K562 (cell line): ENCODE measurements at regions not wholly inside any gene's neighbourhood (a gene's known extent, or its start where the extent isn't known, plus 50 kb on each side); places are given as distances from the start of the nearest gene placed in this dataset.

Experiments
- ATAC-seq: fragments of 200-7000 bp; cut with Tn5 transposase; 3 replicates; pipeline ENCODE4 v1.9.1; 2020; ENCODE audit warnings: moderate library complexity
- BruUV-seq: library from RNA; stranded (reverse); fragments of 400-500 nt; replicated peaks from 2 replicates; lab custom pipeline; 2021; lab: Mats Ljungman, UMichigan
- CTCF ChIA-PET: fragments of 300-600 bp; formaldehyde crosslinking; extraction: SDS; loops from one replicate; lab custom pipeline; 2021; ENCODE audit warnings: low intra/inter-chr PET ratio; lab: Yijun Ruan, JAX
- POLR2A ChIA-PET: fragments of 300-600, 350-650 bp; sonication (Branson Sonifier 250); formaldehyde crosslinking; extraction: SDS; loops from one replicate; lab custom pipeline; 2021; ENCODE audit warnings: antibody characterized with exemption, inconsistent platforms; lab: Yijun Ruan, JAX
- DNase-seq, 4 experiments: peaks; one replicate each; pipeline versions ENCODE4 v3.0.0 to v3.0.0-alpha.2; 2011 to 2018; ENCODE audit warnings: low spot score in 3 of 4, mixed read lengths in 3 of 4; ENCODE audit errors: extremely low read depth in 1 of 4
- FAIRE-seq: peaks from 2 replicates; lab custom pipeline; 2011; peaks lifted over from hg19 to GRCh38; lab: Jason Lieb, UNC
- H2AFZ ChIP-seq: 2 replicates; pipeline ENCODE4 v1.6.0; 2011; ENCODE audit warnings: low read depth, low read length, control low read depth, inconsistent platforms
- H3K27ac ChIP-seq: fragments of 200-600 bp; 3 replicates; pipeline ENCODE4 v1.8.0; 2011; ENCODE audit warnings: low read depth, mild to moderate bottlenecking, control low read depth, inconsistent platforms, low read length, moderate library complexity, mixed read lengths; ENCODE audit errors: extremely low read depth
- H3K27me3 ChIP-seq, 2 experiments: fragments of 300-600 bp in 1 of 2; 2 replicates in 1 of 2; 3 replicates in 1 of 2; pipeline versions ENCODE4 v1.6.0 to v1.8.0; 2011; ENCODE audit warnings: inconsistent platforms in 2 of 2, low read length in 2 of 2, mild to moderate bottlenecking in 1 of 2, mixed read lengths in 1 of 2, moderate library complexity in 1 of 2; ENCODE audit not compliant: control insufficient read depth in 2 of 2, insufficient read depth in 2 of 2
- H3K36me3 ChIP-seq: fragments of 300-600 bp; 3 replicates; pipeline ENCODE4 v1.8.0; 2011; ENCODE audit warnings: mild to moderate bottlenecking, low read length, inconsistent platforms; ENCODE audit not compliant: control insufficient read depth, insufficient read depth
- H3K4me1 ChIP-seq, 2 experiments: fragments of 200-600 bp in 1 of 2; replicated peaks in 1 of 2; 2 replicates in 1 of 2; 3 replicates in 1 of 2; pipeline versions ENCODE4 v1.5.1 to v1.8.0; 2011; ENCODE audit warnings: inconsistent platforms in 2 of 2, low read length in 2 of 2, mild to moderate bottlenecking in 1 of 2, mixed read lengths in 1 of 2, moderate library complexity in 1 of 2; ENCODE audit not compliant: control insufficient read depth in 2 of 2, insufficient read depth in 2 of 2
- H3K4me2 ChIP-seq: 2 replicates; pipeline ENCODE4 v1.6.1; 2011; ENCODE audit warnings: low read length, control low read depth, inconsistent platforms, mixed read lengths; ENCODE audit not compliant: insufficient read depth
- H3K4me3 ChIP-seq: fragments of 200-600 bp; sonication (generic), shearing (Covaris generic); 2 replicates; pipeline ENCODE4 v1.5.1; 2016; ENCODE audit warnings: control low read depth, inconsistent platforms
- H3K79me2 ChIP-seq: fragments of 200-600 bp; 3 replicates; pipeline ENCODE4 v1.8.0; 2011; ENCODE audit warnings: low read length, inconsistent platforms; ENCODE audit not compliant: control insufficient read depth, insufficient read depth
- H3K9ac ChIP-seq, 2 experiments: 2 replicates each; pipeline versions ENCODE4 v1.6.0 to v1.6.1; 2011; ENCODE audit warnings: low read depth in 2 of 2, low read length in 2 of 2, control low read depth in 1 of 2, inconsistent platforms in 1 of 2, mild to moderate bottlenecking in 1 of 2, mixed read lengths in 1 of 2; ENCODE audit not compliant: insufficient read depth in 1 of 2
- H3K9me1 ChIP-seq: one replicate; pipeline ENCODE4 v1.6.0; 2011; ENCODE audit warnings: inconsistent platforms, mild to moderate bottlenecking, low read length, moderate library complexity; ENCODE audit not compliant: control insufficient read depth, insufficient read depth
- H3K9me3 ChIP-seq: replicated peaks from 2 replicates; pipeline ENCODE4 v1.5.1; 2011; ENCODE audit warnings: low read depth, low read length, inconsistent platforms; ENCODE audit not compliant: control insufficient read depth, insufficient read depth
- H4K20me1 ChIP-seq: replicated peaks from 2 replicates; pipeline ENCODE4 v1.6.1; 2011; ENCODE audit warnings: low read length, inconsistent platforms, mixed read lengths; ENCODE audit not compliant: control insufficient read depth, insufficient read depth
- CHD4 ChIP-seq: fragments of 200-600 bp; sonication (generic); IDR thresholded peaks from 3 replicates; pipeline ENCODE4 v1.6.1; 2012; ENCODE audit warnings: low read depth, mild to moderate bottlenecking, mixed read lengths, low read length, inconsistent platforms; ENCODE audit not compliant: insufficient read depth, insufficient replicate concordance, poor library complexity, severe bottlenecking
- EP300 ChIP-seq: IDR thresholded peaks from 2 replicates; pipeline ENCODE4 v1.6.1; 2012; ENCODE audit warnings: low read length, improper control_type of control experiment
- FOXK2 ChIP-seq, 2 experiments: fragments of 450-650 bp; IDR thresholded peaks in 1 of 2; conservative IDR thresholded peaks in 1 of 2; 2 replicates each; pipeline ENCODE4 v1.6.1; 2016; ENCODE audit warnings: low read depth in 2 of 2, mild to moderate bottlenecking in 1 of 2
- HEY1 ChIP-seq: fragments of 250-450 bp; sonication (Bioruptor Pico); IDR thresholded peaks from 2 replicates; pipeline ENCODE4 v1.5.0; 2020; ENCODE audit warnings: mild to moderate bottlenecking, moderate library complexity, borderline replicate concordance
- HLTF ChIP-seq: fragments of 450-650 bp; IDR thresholded peaks from 2 replicates; pipeline ENCODE4 v1.6.1; 2016
- HMG20A ChIP-seq: fragments of 450-650 bp; formaldehyde crosslinking; conservative IDR thresholded peaks from 2 replicates; pipeline ENCODE4 v1.4.0; 2020; ENCODE audit warnings: mild to moderate bottlenecking, mixed read lengths
- MYNN ChIP-seq, 2 experiments: sonication (generic); formaldehyde crosslinking in 1 of 2; IDR thresholded peaks; 2 replicates each; pipeline versions ENCODE4 v1.5.0 to v1.6.1; 2016 to 2020; ENCODE audit warnings: antibody characterized with exemption in 1 of 2, missing genetic modification reagents in 1 of 2
- NFE2L1 ChIP-seq: fragments of 450-650 bp; IDR thresholded peaks from 2 replicates; pipeline ENCODE4 v1.6.1; 2016; ENCODE audit warnings: missing genetic modification characterization, low read depth, mild to moderate bottlenecking, missing compliant biosample characterization, moderate library complexity, borderline replicate concordance
- NR4A1 ChIP-seq, 2 experiments: fragments of 250-450 bp in 1 of 2; fragments of 450-650 bp in 1 of 2; sonication (Bioruptor Pico) in 1 of 2; IDR thresholded peaks; 2 replicates each; pipeline versions ENCODE4 v1.4.0 to v1.6.1; 2016 to 2020; ENCODE audit warnings: mild to moderate bottlenecking in 2 of 2, missing compliant biosample characterization in 1 of 2, missing genetic modification characterization in 1 of 2, moderate library complexity in 1 of 2
- POLR2G ChIP-seq: fragments of 200-400 bp; formaldehyde crosslinking; IDR thresholded peaks from 2 replicates; pipeline ENCODE4 v1.6.1; 2017; ENCODE audit warnings: low read depth, mild to moderate bottlenecking, antibody characterized with exemption, low read length, moderate library complexity
- POLR3G ChIP-seq: IDR thresholded peaks from 2 replicates; pipeline ENCODE4 v1.6.1; 2011; ENCODE audit not compliant: insufficient read length, insufficient replicate concordance; ENCODE audit errors: extremely low read depth
- RFX1 ChIP-seq: fragments of 450-650 bp; IDR thresholded peaks from 2 replicates; pipeline ENCODE4 v1.6.1; 2016; ENCODE audit warnings: mild to moderate bottlenecking, moderate library complexity
- SRSF1 ChIP-seq: fragments of 200-400 bp; formaldehyde crosslinking; IDR thresholded peaks from 2 replicates; pipeline ENCODE4 v1.6.1; 2017; ENCODE audit warnings: mild to moderate bottlenecking, low read depth, low read length, moderate library complexity
- TAF1 ChIP-seq: IDR thresholded peaks from 2 replicates; pipeline ENCODE4 v1.6.1; 2011; ENCODE audit warnings: mild to moderate bottlenecking, low read length, moderate library complexity; ENCODE audit not compliant: insufficient read depth, control insufficient read depth, severe bottlenecking; ENCODE audit errors: extremely low read depth
- TBP ChIP-seq: optimal IDR thresholded peaks from 2 replicates; pipeline ENCODE3; 2011; ENCODE audit warnings: low read depth, low read length, improper control_type of control experiment
- ZNF507 ChIP-seq: conservative IDR thresholded peaks from 2 replicates; pipeline ENCODE4 v1.6.1; 2017; ENCODE audit warnings: missing genetic modification characterization, missing compliant biosample characterization
- ZNF583 ChIP-seq: fragments of 250-450 bp; sonication (Bioruptor Pico); IDR thresholded peaks from 2 replicates; pipeline ENCODE4 v1.4.0; 2020
- ZNF586 ChIP-seq: fragments of 450-650 bp; formaldehyde crosslinking; conservative IDR thresholded peaks from 2 replicates; pipeline ENCODE4 v1.4.0; 2020; ENCODE audit warnings: mild to moderate bottlenecking, moderate library complexity
- WGBS: fragments of 100-300 bp; shearing (Covaris generic); methylation state at CpG from one replicate; pipeline ENCODE4 v1.1.6; 2016; ENCODE audit warnings: low coverage, mixed read lengths; ENCODE audit not compliant: insufficient coverage; ENCODE audit errors: missing lambda C conversion rate; 5-methylcytosine and 5-hydroxymethylcytosine counted together
- in situ Hi-C: fragments of 300-500 bp; cut with MboI; formaldehyde crosslinking; loops from 4 replicates; pipeline ENCODE4 v1.15.0; 2018; ENCODE audit warnings: inconsistent platforms, mixed read lengths
- intact Hi-C: fragments of 100-400 bp; cut with micrococcal nuclease; formaldehyde crosslinking; loops from 2 replicates; pipeline ENCODE4 v1.14.2; 2022
- TF ChIP-seq, protein P1 (sequence below): fragments of 250-450 bp; sonication (Bioruptor Pico); IDR thresholded peaks from 2 replicates; pipeline ENCODE4 v1.8.0; 2022; ENCODE audit warnings: moderate library complexity, mild to moderate bottlenecking, inconsistent platforms
- TF ChIP-seq, protein P2 (sequence below): fragments of 450-650 bp; IDR thresholded peaks from 2 replicates; pipeline ENCODE4 v1.6.1; 2016; ENCODE audit warnings: missing biosample characterization, missing genetic modification characterization

DNA sequence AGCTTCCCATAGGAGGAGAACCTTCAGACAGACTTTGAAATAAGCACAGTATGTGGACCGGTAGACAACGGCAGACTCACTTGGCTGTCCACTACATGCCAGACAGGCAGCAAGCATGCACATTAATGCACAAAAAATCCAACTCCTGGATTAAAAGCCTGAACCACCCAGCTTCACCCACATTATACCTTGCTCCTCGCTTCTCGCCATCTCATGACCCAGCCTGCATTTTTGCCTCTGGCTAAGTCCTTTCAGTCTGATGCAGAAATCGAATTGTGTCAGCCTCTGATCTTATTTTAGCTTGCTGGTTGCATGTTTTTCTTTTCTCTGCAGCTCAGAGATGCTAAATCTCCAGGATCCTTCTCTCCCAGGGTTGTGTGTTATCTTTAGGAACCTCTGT, 358.7 kb downstream of the RFC3 start (continued):
- TF ChIP-seq, protein P1, sequence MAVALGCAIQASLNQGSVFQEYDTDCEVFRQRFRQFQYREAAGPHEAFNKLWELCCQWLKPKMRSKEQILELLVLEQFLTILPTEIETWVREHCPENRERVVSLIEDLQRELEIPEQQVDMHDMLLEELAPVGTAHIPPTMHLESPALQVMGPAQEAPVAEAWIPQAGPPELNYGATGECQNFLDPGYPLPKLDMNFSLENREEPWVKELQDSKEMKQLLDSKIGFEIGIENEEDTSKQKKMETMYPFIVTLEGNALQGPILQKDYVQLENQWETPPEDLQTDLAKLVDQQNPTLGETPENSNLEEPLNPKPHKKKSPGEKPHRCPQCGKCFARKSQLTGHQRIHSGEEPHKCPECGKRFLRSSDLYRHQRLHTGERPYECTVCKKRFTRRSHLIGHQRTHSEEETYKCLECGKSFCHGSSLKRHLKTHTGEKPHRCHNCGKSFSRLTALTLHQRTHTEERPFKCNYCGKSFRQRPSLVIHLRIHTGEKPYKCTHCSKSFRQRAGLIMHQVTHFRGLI = no peak
- TF ChIP-seq HLTF (no peak), TBP (no peak), FOXK2 (conservative IDR thresholded peaks at IDR 0.05 in 1 of 2, IDR thresholded peaks at IDR 0.05 in 1 of 2; ENCODE audit: low read depth in 2 of 2) (no peak), SRSF1 (no peak), POLR3G (no peak), MYNN (IDR thresholded peaks at IDR 0.05) (no peak), MYNN (CRISPR knock-in tag; IDR thresholded peaks at IDR 0.05) (no peak)
- TF ChIP-seq, protein P2, sequence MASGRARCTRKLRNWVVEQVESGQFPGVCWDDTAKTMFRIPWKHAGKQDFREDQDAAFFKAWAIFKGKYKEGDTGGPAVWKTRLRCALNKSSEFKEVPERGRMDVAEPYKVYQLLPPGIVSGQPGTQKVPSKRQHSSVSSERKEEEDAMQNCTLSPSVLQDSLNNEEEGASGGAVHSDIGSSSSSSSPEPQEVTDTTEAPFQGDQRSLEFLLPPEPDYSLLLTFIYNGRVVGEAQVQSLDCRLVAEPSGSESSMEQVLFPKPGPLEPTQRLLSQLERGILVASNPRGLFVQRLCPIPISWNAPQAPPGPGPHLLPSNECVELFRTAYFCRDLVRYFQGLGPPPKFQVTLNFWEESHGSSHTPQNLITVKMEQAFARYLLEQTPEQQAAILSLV (tag) = no peak
- TF ChIP-seq, all 486 proteins: peak for 0

DNA sequence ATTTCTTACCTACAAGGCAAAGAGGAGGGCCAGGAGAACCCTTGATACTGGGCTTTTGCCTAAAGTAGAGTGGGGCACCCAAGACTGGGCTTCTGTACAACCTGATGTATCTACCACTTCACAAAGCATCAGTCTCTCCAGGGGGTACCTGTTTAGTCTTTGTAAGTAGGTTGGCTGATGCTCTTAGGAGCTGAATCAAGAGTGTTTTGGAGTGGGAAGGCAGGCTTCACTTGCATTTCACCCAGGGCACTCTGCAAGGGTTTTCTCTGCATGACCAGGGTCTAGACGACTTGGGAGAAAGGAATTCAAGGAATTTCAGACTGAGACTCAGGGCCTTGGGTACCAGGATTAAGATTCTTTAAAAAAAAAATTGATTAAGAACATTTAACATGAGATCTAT, 361.5 kb downstream of the RFC3 start:
- POLR2A ChIA-PET = no interaction called here
- no peak for TF ChIP-seq ZNF507
- no peak for TF ChIP-seq NR4A1 (CRISPR knock-in tag; IDR thresholded peaks at IDR 0.05)
- no peak for TF ChIP-seq NR4A1 (tag; IDR thresholded peaks at IDR 0.05)
- TF ChIP-seq POLR2G = no peak
- no peak for TF ChIP-seq NFE2L1 (tag)
- no peak for TF ChIP-seq MYNN (IDR thresholded peaks at IDR 0.05)
- no peak for TF ChIP-seq MYNN (CRISPR knock-in tag; IDR thresholded peaks at IDR 0.05)
- TF ChIP-seq ZNF583 (CRISPR knock-in tag) = no peak
- TF ChIP-seq CHD4 = no peak
- no peak for TF ChIP-seq HEY1 (CRISPR knock-in tag)
- TF ChIP-seq HMG20A = no peak
- no peak for TF ChIP-seq TAF1
- no peak for TF ChIP-seq EP300
- TF ChIP-seq ZNF586 (CRISPR knock-in tag) = no peak
- TF ChIP-seq RFX1 = no peak
- TF ChIP-seq, all 486 proteins: peak for 0
- H3K4me3 ChIP-seq = no peak overlapping the region

More for the DNA sequence above, 361.5 kb downstream of the RFC3 start:
- Histone ChIP-seq H2AFZ (no peak overlapping the region), H3K36me3 (no peaks in the 10 kb centered on the region), H3K27ac (no peak overlapping the region), H3K9me1 (no peaks in the 10 kb centered on the region), H4K20me1 (no peaks in the 10 kb centered on the region), H3K27me3 (no peaks in the 10 kb centered on the region), H3K4me2 (no peak overlapping the region), H3K9ac (no peak overlapping the region), H3K79me2 (no peaks in the 10 kb centered on the region), H3K4me1 (no peaks in the 10 kb centered on the region), H3K9me3 (no peaks in the 10 kb centered on the region)
- in situ Hi-C loops (no loop called here), intact Hi-C loops (no loop called here)
- no peak for FAIRE-seq
- no TSS peak for BruUV-seq
- ATAC-seq = no peak
- DNase-seq = no peak
- WGBS = 0% methylated on average over 1 of the region's 1 CpG
- CTCF ChIA-PET = no interaction called here
